CD4-positive, alpha-beta memory T cell (primary cell): ENCODE measurements at regions not wholly inside any gene's neighbourhood (a gene's known extent, or its start where the extent isn't known, plus 50 kb on each side); places are given as distances from the start of the nearest gene placed in this dataset.

Source experiments
- CTCF ChIA-PET: fragments of 350-600 bp; sonication (Branson Sonifier 250); formaldehyde crosslinking; loops from one replicate; lab custom pipeline; 2021; ENCODE audit warnings: inconsistent platforms; ENCODE audit not compliant: partially characterized antibody; lab: Charles Lee
- POLR2A ChIA-PET: fragments of 350-600 bp; sonication (Branson Sonifier 250); formaldehyde crosslinking; loops from one replicate; lab custom pipeline; 2021; ENCODE audit not compliant: partially characterized antibody; lab: Charles Lee
- DNase-seq, 5 donors: peaks; one replicate each; pipeline versions ENCODE4 v3.0.0 to v3.0.0-alpha.2; 2020 to 2022; ENCODE audit warnings: mixed read lengths in 1 of 5
- H3K27ac ChIP-seq: one replicate; pipeline ENCODE4 v1.7.0; 2013; ENCODE audit warnings: low read depth, low read length
- H3K27me3 ChIP-seq: 2 replicates; pipeline ENCODE4 v1.7.0; 2013; ENCODE audit warnings: mild to moderate bottlenecking, low read length, moderate library complexity; ENCODE audit not compliant: insufficient read depth
- H3K36me3 ChIP-seq: 2 replicates; pipeline ENCODE4 v1.7.0; 2013; ENCODE audit warnings: mild to moderate bottlenecking, low read length, moderate library complexity; ENCODE audit not compliant: insufficient read depth
- H3K4me1 ChIP-seq: 2 replicates; pipeline ENCODE4 v1.7.0; 2013; ENCODE audit warnings: mild to moderate bottlenecking, low read length, moderate library complexity; ENCODE audit not compliant: insufficient read depth
- H3K4me3 ChIP-seq, 2 donors: one replicate each; pipeline ENCODE4 v1.7.0; 2013; ENCODE audit warnings: low read length in 2 of 2, mild to moderate bottlenecking in 1 of 2
- H3K9me3 ChIP-seq, 2 donors: one replicate each; pipeline ENCODE4 v1.7.0; 2013; ENCODE audit warnings: low read length in 2 of 2, control low read depth in 1 of 2; ENCODE audit not compliant: control insufficient read depth in 1 of 2
- H3K27ac Mint-ChIP-seq, 7 donors: one replicate each; pipeline ENCODE4 v1.8.0; 2020 to 2021; ENCODE audit warnings: mixed read lengths in 7 of 7, mild to moderate bottlenecking in 6 of 7, inconsistent platforms in 3 of 7, moderate library complexity in 3 of 7
- H3K27me3 Mint-ChIP-seq, 2 donors: one replicate each; pipeline ENCODE4 v1.8.0; 2020 to 2021; ENCODE audit warnings: mixed read lengths in 2 of 2
- H3K36me3 Mint-ChIP-seq, 2 donors: one replicate each; pipeline ENCODE4 v1.8.0; 2020 to 2021; ENCODE audit warnings: mixed read lengths in 2 of 2, inconsistent platforms in 1 of 2, mild to moderate bottlenecking in 1 of 2
- H3K4me1 Mint-ChIP-seq, 4 donors: one replicate each; pipeline ENCODE4 v1.8.0; 2020 to 2021; ENCODE audit warnings: mixed read lengths in 4 of 4, mild to moderate bottlenecking in 1 of 4
- H3K4me3 Mint-ChIP-seq, 8 donors: one replicate each; pipeline ENCODE4 v1.8.0; 2020 to 2021; ENCODE audit warnings: mixed read lengths in 8 of 8, mild to moderate bottlenecking in 7 of 8, moderate library complexity in 6 of 8, inconsistent platforms in 3 of 8
- H3K9me3 Mint-ChIP-seq, 8 donors: one replicate each; pipeline ENCODE4 v1.8.0; 2020 to 2021; ENCODE audit warnings: mixed read lengths in 8 of 8, mild to moderate bottlenecking in 5 of 8, inconsistent platforms in 3 of 8, moderate library complexity in 1 of 8
- intact Hi-C: fragments of 100-400 bp; cut with micrococcal nuclease; formaldehyde crosslinking; loops from one replicate; pipeline ENCODE4 v1.15.1; 2023

DNA sequence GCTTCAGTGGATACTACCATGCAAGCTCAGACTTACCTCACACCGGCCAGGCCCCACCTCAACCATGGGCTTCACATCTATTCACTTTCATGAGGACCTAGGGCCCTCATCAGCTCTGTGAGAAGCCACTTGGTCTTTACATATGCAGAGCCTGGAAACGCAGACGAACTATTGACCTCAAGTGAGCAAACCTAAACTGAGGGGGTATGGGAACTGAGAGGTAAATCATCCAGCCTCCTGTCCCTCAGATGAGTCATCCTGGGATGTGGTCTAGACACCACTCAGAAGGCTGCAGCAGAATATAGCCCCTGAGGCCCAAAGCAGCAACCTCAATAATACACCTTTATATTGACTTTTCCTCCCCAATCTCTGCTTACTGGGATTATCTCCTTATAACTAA lies 578.0 kb downstream of the INSC start:
- Histone ChIP-seq H3K4me3 (no peak overlapping the region), H3K27me3 (no peaks in the 10 kb centered on the region), H3K27ac (no peak overlapping the region), H3K9me3 (no peaks in the 10 kb centered on the region), H3K4me1 (no peaks in the 10 kb centered on the region), H3K36me3 (no peaks in the 10 kb centered on the region)
- Mint-ChIP-seq H3K27ac (no peak overlapping the region), H3K36me3 (no peaks in the 10 kb centered on the region), H3K9me3 (peaks cover 0 to 7% (median 1%) of the 10 kb centered on the region in 8 donors), H3K4me1 (no peaks in the 10 kb centered on the region), H3K27me3 (peaks cover 0 to 2% of the 10 kb centered on the region in 2 donors), H3K4me3 (no peak overlapping the region)
- ChIA-PET CTCF (no interaction called here), POLR2A (no interaction called here)
- intact Hi-C loops: no loop called here
- no peak for DNase-seq

GRCh38 chr11:15695096-15695721 lies 580.5 kb downstream of the INSC start:
- no peak for DNase-seq
- H3K4me1 Mint-ChIP-seq: no peaks in the 10 kb centered on the region
- no peaks in the 10 kb centered on the region for H3K36me3 Mint-ChIP-seq
- POLR2A ChIA-PET: no interaction called here
- H3K9me3 Mint-ChIP-seq: peaks cover 0 to 4% (median 0%) of the 10 kb centered on the region in 8 donors
- Histone ChIP-seq H3K4me3 (no peak overlapping the region), H3K4me1 (no peaks in the 10 kb centered on the region), H3K27ac (no peak overlapping the region), H3K27me3 (no peaks in the 10 kb centered on the region), H3K36me3 (no peaks in the 10 kb centered on the region), H3K9me3 (no peaks in the 10 kb centered on the region)
- H3K4me3 Mint-ChIP-seq: no peak overlapping the region
- H3K27me3 Mint-ChIP-seq: no peaks in the 10 kb centered on the region
- intact Hi-C loops: no loop called here
- H3K27ac Mint-ChIP-seq: no peak overlapping the region
- CTCF ChIA-PET: no interaction called here

DNA sequence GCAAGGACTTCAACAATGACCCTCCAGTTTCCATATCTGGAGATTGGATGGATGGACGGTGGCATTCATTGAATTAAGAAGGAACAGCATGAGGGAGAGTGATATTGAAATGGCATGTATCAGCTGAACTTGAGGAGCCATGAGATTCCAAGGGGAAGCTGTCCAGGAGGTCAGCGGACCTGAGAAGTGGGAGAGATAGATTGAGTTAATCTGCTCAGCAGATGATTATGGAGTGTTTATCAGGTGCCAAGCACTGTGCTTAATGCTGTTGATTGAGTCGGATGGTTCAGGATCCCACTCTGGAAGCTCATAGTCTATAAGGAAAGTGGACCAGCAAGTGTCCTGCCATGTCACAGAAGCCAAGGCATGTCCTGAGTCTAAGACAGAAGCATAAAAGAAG lies 581.3 kb downstream of the INSC start:
- no peak overlapping the region for H3K4me3 ChIP-seq
- Mint-ChIP-seq H3K27ac (no peak overlapping the region), H3K4me1 (no peaks in the 10 kb centered on the region), H3K4me3 (no peak overlapping the region), H3K27me3 (no peaks in the 10 kb centered on the region), H3K9me3 (peaks cover 0 to 4% (median 0%) of the 10 kb centered on the region in 8 donors), H3K36me3 (no peaks in the 10 kb centered on the region)
- intact Hi-C loops: loop anchor here (2.0 kb wide), 1 partner anchor 41 kb away; no protein-coding TSS in a partner anchor
- no peaks in the 10 kb centered on the region for H3K9me3 ChIP-seq
- no peaks in the 10 kb centered on the region for H3K27me3 ChIP-seq
- H3K36me3 ChIP-seq: no peaks in the 10 kb centered on the region
- H3K4me1 ChIP-seq: no peaks in the 10 kb centered on the region
- DNase-seq: no peak
- no peak overlapping the region for H3K27ac ChIP-seq
- ChIA-PET POLR2A (no interaction called here), CTCF (no interaction called here)

GRCh38 chr11:15697437-15698236 lies 582.9 kb downstream of the INSC start:
- Histone ChIP-seq H3K27ac (no peak overlapping the region), H3K36me3 (no peaks in the 10 kb centered on the region), H3K4me1 (no peaks in the 10 kb centered on the region), H3K27me3 (no peaks in the 10 kb centered on the region), H3K9me3 (no peaks in the 10 kb centered on the region), H3K4me3 (no peak overlapping the region)
- intact Hi-C loops: loop anchor here (2.0 kb wide), 1 partner anchor 43 kb away; no protein-coding TSS in a partner anchor
- ChIA-PET POLR2A (no interaction called here), CTCF (no interaction called here)
- no peak for DNase-seq
- no peaks in the 10 kb centered on the region for H3K36me3 Mint-ChIP-seq
- H3K27ac Mint-ChIP-seq: no peak overlapping the region
- no peaks in the 10 kb centered on the region for H3K27me3 Mint-ChIP-seq
- H3K4me1 Mint-ChIP-seq: no peaks in the 10 kb centered on the region
- H3K9me3 Mint-ChIP-seq: peaks cover 0 to 4% (median 0%) of the 10 kb centered on the region in 8 donors
- H3K4me3 Mint-ChIP-seq: no peak overlapping the region

- no peaks in the 10 kb centered on the region for H3K4me1 Mint-ChIP-seq
- no peak for DNase-seq
- no peak overlapping the region for H3K27ac Mint-ChIP-seq
These were observed 584.1 kb downstream of the INSC start for GRCh38 chr11:15698855-15699254.

GRCh38 chr11:15699978-15700377 lies 585.3 kb downstream of the INSC start:
- Histone ChIP-seq H3K36me3 (no peaks in the 10 kb centered on the region), H3K9me3 (no peaks in the 10 kb centered on the region), H3K27ac (no peak overlapping the region), H3K4me3 (no peak overlapping the region), H3K4me1 (no peaks in the 10 kb centered on the region), H3K27me3 (no peaks in the 10 kb centered on the region)
- ChIA-PET CTCF (no interaction called here), POLR2A (no interaction called here)
- DNase-seq: no peak
- no peak overlapping the region for H3K4me3 Mint-ChIP-seq
- no peak overlapping the region for H3K27ac Mint-ChIP-seq
- no peaks in the 10 kb centered on the region for H3K27me3 Mint-ChIP-seq
- peaks cover 0 to 4% (median 0%) of the 10 kb centered on the region in 8 donors for H3K9me3 Mint-ChIP-seq
- no peaks in the 10 kb centered on the region for H3K36me3 Mint-ChIP-seq
- H3K4me1 Mint-ChIP-seq: no peaks in the 10 kb centered on the region
- intact Hi-C loops: no loop called here

More at GRCh38 chr11:15698855-15699254, 584.1 kb downstream of the INSC start:
- Mint-ChIP-seq H3K27me3 (no peaks in the 10 kb centered on the region), H3K9me3 (peaks cover 0 to 4% (median 0%) of the 10 kb centered on the region in 8 donors), H3K4me3 (no peak overlapping the region), H3K36me3 (no peaks in the 10 kb centered on the region)
- Histone ChIP-seq H3K4me3 (no peak overlapping the region), H3K4me1 (no peaks in the 10 kb centered on the region), H3K9me3 (no peaks in the 10 kb centered on the region), H3K36me3 (no peaks in the 10 kb centered on the region), H3K27ac (no peak overlapping the region), H3K27me3 (no peaks in the 10 kb centered on the region)
- ChIA-PET CTCF (no interaction called here), POLR2A (no interaction called here)
- intact Hi-C loops: no loop called here

DNA sequence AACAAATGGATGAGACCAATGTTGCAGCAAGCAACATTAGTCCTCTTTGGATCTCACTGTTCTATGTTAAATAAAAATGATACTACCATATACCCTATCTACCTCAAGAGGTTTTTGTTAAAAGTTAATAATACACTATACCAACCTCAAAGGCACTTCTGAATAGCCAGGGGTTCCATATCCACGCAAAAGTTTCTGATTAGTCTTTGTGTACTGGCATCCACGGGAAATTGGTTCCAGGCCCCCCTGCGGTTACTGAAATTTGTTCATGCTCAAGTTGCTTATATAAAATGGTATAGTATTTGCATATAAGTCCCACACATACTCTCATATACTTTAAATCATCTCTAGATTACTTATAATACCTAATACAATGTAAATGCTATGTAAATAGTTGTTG lies 585.7 kb downstream of the INSC start:
- ChIA-PET POLR2A (no interaction called here), CTCF (no interaction called here)
- no peak overlapping the region for H3K27ac Mint-ChIP-seq
- H3K4me3 Mint-ChIP-seq: no peak overlapping the region
- H3K4me1 Mint-ChIP-seq: no peaks in the 10 kb centered on the region
- Histone ChIP-seq H3K9me3 (no peaks in the 10 kb centered on the region), H3K27me3 (no peaks in the 10 kb centered on the region), H3K4me1 (no peaks in the 10 kb centered on the region), H3K4me3 (no peak overlapping the region), H3K27ac (no peak overlapping the region), H3K36me3 (no peaks in the 10 kb centered on the region)
- no peaks in the 10 kb centered on the region for H3K27me3 Mint-ChIP-seq
- DNase-seq: no peak
- no peaks in the 10 kb centered on the region for H3K36me3 Mint-ChIP-seq
- intact Hi-C loops: no loop called here
- peaks cover 0 to 2% (median 0%) of the 10 kb centered on the region in 8 donors for H3K9me3 Mint-ChIP-seq
